SK-N-SH (cell line): ENCODE measurements at regions not wholly inside any gene's neighbourhood (a gene's known extent, or its start where the extent isn't known, plus 50 kb on each side); places are given as distances from the start of the nearest gene placed in this dataset.

Experiments
- CTCF ChIA-PET: fragments of 300-600, 350-600 bp; formaldehyde crosslinking; extraction: SDS; loops from one replicate; lab custom pipeline; 2021; lab: Yijun Ruan, JAX
- POLR2A ChIA-PET: fragments of 350-600 bp; sonication (Branson Sonifier 250); formaldehyde crosslinking; extraction: SDS; loops from one replicate; lab custom pipeline; 2020; ENCODE audit warnings: antibody characterized with exemption, inconsistent platforms; lab: Yijun Ruan, JAX
- DNase-seq: peaks from one replicate; pipeline ENCODE4 v3.0.0; 2012
- H2AFZ ChIP-seq: fragments of 200-600 bp; sonication (generic); 2 replicates; pipeline ENCODE4 v1.8.1; 2016; ENCODE audit warnings: antibody characterized with exemption, mild to moderate bottlenecking, low read depth
- H3F3A ChIP-seq: fragments of 200-600 bp; sonication (generic); replicated peaks from 2 replicates; pipeline ENCODE3; 2016; ENCODE audit warnings: antibody characterized with exemption, mild to moderate bottlenecking; ENCODE audit not compliant: insufficient read depth
- H3K27ac ChIP-seq, 2 experiments: fragments of 200-500 bp in 1 of 2; fragments of 200-600 bp in 1 of 2; sonication (Bioruptor generic) in 1 of 2; sonication (generic), shearing (Covaris generic) in 1 of 2; 2 replicates each; pipeline versions ENCODE4 v1.5.1 to v1.6.1; 2014 to 2016; ENCODE audit warnings: low read depth in 2 of 2, inconsistent platforms in 1 of 2, low read length in 1 of 2, mild to moderate bottlenecking in 1 of 2, mixed read lengths in 1 of 2
- H3K27me3 ChIP-seq: fragments of 200-600 bp; sonication (generic), shearing (Covaris generic); 2 replicates; pipeline ENCODE4 v1.6.1; 2016; ENCODE audit warnings: mixed run types; ENCODE audit not compliant: insufficient read depth
- H3K36me3 ChIP-seq, 2 experiments: fragments of 200-500 bp in 1 of 2; fragments of 200-600 bp in 1 of 2; sonication (Bioruptor generic) in 1 of 2; sonication (generic) in 1 of 2; replicated peaks in 1 of 2; 2 replicates each; pipeline versions ENCODE3 to v1.5.1; 2014 to 2016; ENCODE audit warnings: low read length in 1 of 2, mild to moderate bottlenecking in 1 of 2; ENCODE audit not compliant: insufficient read depth in 2 of 2, control insufficient read depth in 1 of 2
- H3K4me1 ChIP-seq, 2 experiments: fragments of 200-500 bp in 1 of 2; fragments of 200-600 bp in 1 of 2; sonication (Bioruptor generic) in 1 of 2; sonication (generic), shearing (Covaris generic) in 1 of 2; 2 replicates each; pipeline versions ENCODE4 v1.5.1 to v1.6.1; 2014 to 2016; ENCODE audit warnings: low read depth in 1 of 2, low read length in 1 of 2, mixed run types in 1 of 2; ENCODE audit not compliant: insufficient read depth in 2 of 2, control insufficient read depth in 1 of 2
- H3K4me2 ChIP-seq: fragments of 200-600 bp; sonication (generic), shearing (Covaris generic); 2 replicates; pipeline ENCODE4 v1.6.1; 2017; ENCODE audit warnings: mixed run types
- H3K4me3 ChIP-seq, 2 experiments: fragments of 200-500 bp in 1 of 2; fragments of 200-600 bp in 1 of 2; sonication (Bioruptor generic) in 1 of 2; sonication (generic), shearing (Covaris generic) in 1 of 2; 2 replicates each; pipeline versions ENCODE4 v1.5.1 to v1.8.1; 2014 to 2016; ENCODE audit warnings: low read depth in 2 of 2, inconsistent platforms in 1 of 2, low read length in 1 of 2, mild to moderate bottlenecking in 1 of 2, mixed read lengths in 1 of 2, moderate library complexity in 1 of 2
- H3K79me2 ChIP-seq: fragments of 200-600 bp; sonication (generic); 2 replicates; pipeline ENCODE4 v1.8.1; 2017; ENCODE audit warnings: mild to moderate bottlenecking; ENCODE audit not compliant: insufficient read depth
- H3K9ac ChIP-seq: fragments of 200-600 bp; sonication (generic); 2 replicates; pipeline ENCODE4 v1.6.1; 2017; ENCODE audit warnings: mixed run types
- H3K9me2 ChIP-seq: fragments of 200-600 bp; sonication (generic); 2 replicates; pipeline ENCODE4 v1.6.1; 2017; ENCODE audit warnings: mixed run types
- H3K9me3 ChIP-seq: fragments of 200-600 bp; sonication (generic); 2 replicates; pipeline ENCODE4 v1.6.1; 2017; ENCODE audit warnings: mixed run types, mild to moderate bottlenecking, moderate library complexity
- H4K20me1 ChIP-seq: fragments of 200-600 bp; sonication (generic); 2 replicates; pipeline ENCODE4 v1.6.1; 2017; ENCODE audit warnings: mild to moderate bottlenecking, mixed run types; ENCODE audit not compliant: insufficient read depth
- ELF1 ChIP-seq: IDR thresholded peaks from 2 replicates; pipeline ENCODE4 v1.4.0; 2012
- EP300 ChIP-seq, 2 experiments: IDR thresholded peaks; 2 replicates each; pipeline versions ENCODE4 v1.4.0 to v1.6.1; 2012; ENCODE audit warnings: borderline replicate concordance in 1 of 2, low read depth in 1 of 2, low read length in 1 of 2
- FOSL2 ChIP-seq: IDR thresholded peaks from 2 replicates; pipeline ENCODE4 v1.4.0; 2012; ENCODE audit warnings: low read depth, mild to moderate bottlenecking, moderate library complexity, borderline replicate concordance
- FOXM1 ChIP-seq: IDR thresholded peaks from 2 replicates; pipeline ENCODE4 v1.4.0; 2012; ENCODE audit warnings: low read depth, mild to moderate bottlenecking
- GABPA ChIP-seq: IDR thresholded peaks from 2 replicates; pipeline ENCODE4 v1.4.0; 2012; ENCODE audit warnings: low read depth, mild to moderate bottlenecking
- JUND ChIP-seq: IDR thresholded peaks from 2 replicates; pipeline ENCODE4 v1.4.0; 2012
- MEF2A ChIP-seq: IDR thresholded peaks from 2 replicates; pipeline ENCODE4 v1.4.0; 2012; ENCODE audit warnings: low read depth, borderline replicate concordance
- MXI1 ChIP-seq: IDR thresholded peaks from 2 replicates; pipeline ENCODE4 v1.6.1; 2012; ENCODE audit warnings: mild to moderate bottlenecking, low read depth, low read length, improper control_type of control experiment
- POLR2AphosphoS5 ChIP-seq: IDR thresholded peaks from 2 replicates; pipeline ENCODE4 v1.6.1; 2012; ENCODE audit warnings: low read depth, low read length
- RAD21 ChIP-seq: IDR thresholded peaks from 2 replicates; pipeline ENCODE4 v1.6.1; 2012; ENCODE audit warnings: mild to moderate bottlenecking, low read length
- RFX5 ChIP-seq: IDR thresholded peaks from 2 replicates; pipeline ENCODE4 v1.6.1; 2012; ENCODE audit warnings: mild to moderate bottlenecking, improper control_type of control experiment, low read length
- SIN3A ChIP-seq: IDR thresholded peaks from 2 replicates; pipeline ENCODE4 v1.6.1; 2012; ENCODE audit warnings: low read depth, mild to moderate bottlenecking, low read length, moderate library complexity, borderline replicate concordance
- SMC3 ChIP-seq: IDR thresholded peaks from 2 replicates; pipeline ENCODE4 v1.6.1; 2012; ENCODE audit warnings: low read depth, low read length, improper control_type of control experiment
- TAF1 ChIP-seq: IDR thresholded peaks from 2 replicates; pipeline ENCODE4 v1.6.1; 2012; ENCODE audit warnings: low read depth, mild to moderate bottlenecking, low read length, moderate library complexity, borderline replicate concordance
- TEAD4 ChIP-seq: IDR thresholded peaks from 2 replicates; pipeline ENCODE4 v1.4.0; 2012; ENCODE audit warnings: mild to moderate bottlenecking, borderline replicate concordance; ENCODE audit not compliant: insufficient read depth
- USF2 ChIP-seq: fragments of 150-350 bp; IDR thresholded peaks from 2 replicates; pipeline ENCODE4 v1.6.1; 2017; ENCODE audit warnings: antibody characterized with exemption, low read length, low read depth, borderline replicate concordance
- YY1 ChIP-seq: IDR thresholded peaks from 2 replicates; pipeline ENCODE4 v1.4.0; 2012; ENCODE audit warnings: low read depth, mild to moderate bottlenecking
- WGBS: methylation state at CpG from one replicate; pipeline ENCODE4 v1.1.6; 2017; ENCODE audit warnings: low lambda C conversion rate; 5-methylcytosine and 5-hydroxymethylcytosine counted together
- TF ChIP-seq, protein P1 (sequence below): IDR thresholded peaks from 2 replicates; pipeline ENCODE4 v1.4.0; 2012; ENCODE audit warnings: low read depth

DNA sequence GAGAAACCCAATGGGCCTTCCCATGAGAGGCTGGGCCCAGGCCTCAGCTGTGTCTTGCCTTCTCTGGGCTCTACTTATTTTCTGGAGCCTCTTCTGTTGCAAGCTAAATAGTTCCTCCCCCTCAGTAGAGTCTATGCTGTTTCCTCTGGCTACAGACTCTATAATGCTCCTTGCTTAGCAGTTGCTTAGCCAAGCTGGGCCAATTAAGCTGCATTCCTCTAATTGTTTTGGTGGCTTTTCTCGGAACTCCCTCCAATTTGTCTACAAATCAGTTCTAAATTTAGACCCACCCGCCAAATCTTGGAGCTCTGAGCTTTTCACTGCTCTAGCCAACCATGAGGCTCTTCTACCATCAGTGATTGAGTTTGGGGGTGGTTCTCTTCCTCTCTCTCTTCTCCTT is 302.7 kb upstream of the ASIC2 start:
- Histone ChIP-seq H3K79me2 (no peaks in the 10 kb centered on the region), H3K9me2 (no peaks in the 10 kb centered on the region), H4K20me1 (no peaks in the 10 kb centered on the region), H3K27me3 (no peaks in the 10 kb centered on the region), H3K9me3 (no peaks in the 10 kb centered on the region), H3K9ac (no peak overlapping the region), H3K27ac (no peak overlapping the region), H3F3A (no peaks in the 10 kb centered on the region), H2AFZ (no peak overlapping the region), H3K4me2 (no peak overlapping the region), H3K4me1 (no peaks in the 10 kb centered on the region), H3K4me3 (no peak overlapping the region), H3K36me3 (no peaks in the 10 kb centered on the region)
- TF ChIP-seq TAF1 (no peak), RAD21 (no peak), MEF2A (no peak), FOXM1 (no peak), GABPA (no peak), RFX5 (no peak), JUND (no peak), POLR2AphosphoS5 (no peak), TEAD4 (no peak), FOSL2 (no peak), YY1 (no peak), SIN3A (no peak), USF2 (no peak)
- CTCF ChIA-PET: no interaction called here
- DNase-seq: no peak
- POLR2A ChIA-PET: no interaction called here
- 30% methylated on average over 2 of the region's 2 CpGs for WGBS

GRCh38 chr17:33596899-33597298 is 303.8 kb upstream of the ASIC2 start:
- DNase-seq: no peak
- no peaks in the 10 kb centered on the region for H3K79me2 ChIP-seq
- no peaks in the 10 kb centered on the region for H3K9me2 ChIP-seq
- TF ChIP-seq MXI1 (no peak), SMC3 (no peak), EP300 (IDR thresholded peaks at IDR 0.05; ENCODE audit: borderline replicate concordance in 1 of 2, low read depth in 1 of 2, low read length in 1 of 2) (no peak), POLR2AphosphoS5 (no peak), JUND (no peak), ELF1 (no peak)
- TF ChIP-seq, protein P1, sequence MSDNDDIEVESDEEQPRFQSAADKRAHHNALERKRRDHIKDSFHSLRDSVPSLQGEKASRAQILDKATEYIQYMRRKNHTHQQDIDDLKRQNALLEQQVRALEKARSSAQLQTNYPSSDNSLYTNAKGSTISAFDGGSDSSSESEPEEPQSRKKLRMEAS: no peak
- H3F3A ChIP-seq: no peaks in the 10 kb centered on the region
- 27% methylated on average over 2 of the region's 3 CpGs for WGBS
- POLR2A ChIA-PET: no interaction called here
- no peak overlapping the region for H3K9ac ChIP-seq
- no peak overlapping the region for H3K27ac ChIP-seq
- no peak overlapping the region for H3K4me2 ChIP-seq
- no peak overlapping the region for H2AFZ ChIP-seq
- no peak overlapping the region for H3K4me3 ChIP-seq
- CTCF ChIA-PET: no interaction called here
- H3K27me3 ChIP-seq: no peaks in the 10 kb centered on the region
- no peaks in the 10 kb centered on the region for H3K36me3 ChIP-seq
- H4K20me1 ChIP-seq: no peaks in the 10 kb centered on the region
- H3K9me3 ChIP-seq: no peaks in the 10 kb centered on the region
- no peaks in the 10 kb centered on the region for H3K4me1 ChIP-seq
